HFFc6 (cell line): ENCODE measurements at regions not wholly inside any gene's neighbourhood (a gene's known extent, or its start where the extent isn't known, plus 50 kb on each side); places are given as distances from the start of the nearest gene placed in this dataset.

ENCODE experiments used
- DNase-seq: peaks from one replicate; pipeline ENCODE4 v3.0.0-alpha.2; 2018
- H3K27ac Mint-ChIP-seq: 2 replicates; pipeline ENCODE4 v1.8.0; 2020; ENCODE audit warnings: mild to moderate bottlenecking, mixed read lengths
- H3K27me3 Mint-ChIP-seq: 2 replicates; pipeline ENCODE4 v1.8.0; 2021; ENCODE audit warnings: mild to moderate bottlenecking, moderate library complexity, mixed read lengths; ENCODE audit not compliant: insufficient read depth
- H3K36me3 Mint-ChIP-seq: 2 replicates; pipeline ENCODE4 v1.8.0; 2021; ENCODE audit warnings: low read depth, mixed read lengths
- H3K4me1 Mint-ChIP-seq: 2 replicates; pipeline ENCODE4 v1.8.0; 2020; ENCODE audit warnings: low read depth, mixed read lengths
- H3K4me3 Mint-ChIP-seq: 2 replicates; pipeline ENCODE4 v1.8.0; 2020; ENCODE audit warnings: mild to moderate bottlenecking, moderate library complexity, mixed read lengths
- H3K9me3 Mint-ChIP-seq: 2 replicates; pipeline ENCODE4 v1.8.0; 2020; ENCODE audit warnings: mild to moderate bottlenecking, mixed read lengths
- CTCF ChIP-seq: fragments of 200-600 bp; sonication (generic); IDR thresholded peaks from 2 replicates; pipeline ENCODE4 v1.5.0; 2021; ENCODE audit warnings: antibody characterized with exemption, mild to moderate bottlenecking

- no peak overlapping the region for H3K4me3 Mint-ChIP-seq
- no peak for DNase-seq
- no peaks in the 10 kb centered on the region for H3K36me3 Mint-ChIP-seq
- no peaks in the 10 kb centered on the region for H3K4me1 Mint-ChIP-seq
- no peak for TF ChIP-seq CTCF
- no peak overlapping the region for H3K27ac Mint-ChIP-seq
- no peaks in the 10 kb centered on the region for H3K27me3 Mint-ChIP-seq
- peaks cover 62% of the 10 kb centered on the region for H3K9me3 Mint-ChIP-seq
These were observed 707.8 kb downstream of the UQCRFS1 start for GRCh38 chr19:28505134-28505533.

GRCh38 chr19:28504727-28505126, 708.2 kb downstream of the UQCRFS1 start:
- Mint-ChIP-seq H3K27me3 (no peaks in the 10 kb centered on the region), H3K4me1 (no peaks in the 10 kb centered on the region), H3K36me3 (no peaks in the 10 kb centered on the region), H3K27ac (no peak overlapping the region), H3K4me3 (no peak overlapping the region), H3K9me3 (peaks cover 62% of the 10 kb centered on the region)
- no peak for DNase-seq
- no peak for TF ChIP-seq CTCF

GRCh38 chr19:28504139-28504538, 708.8 kb downstream of the UQCRFS1 start:
- no peak for DNase-seq
- H3K4me1 Mint-ChIP-seq = no peaks in the 10 kb centered on the region
- H3K27me3 Mint-ChIP-seq = no peaks in the 10 kb centered on the region
- H3K36me3 Mint-ChIP-seq = no peaks in the 10 kb centered on the region
- TF ChIP-seq CTCF = no peak
- no peak overlapping the region for H3K4me3 Mint-ChIP-seq
- H3K27ac Mint-ChIP-seq = no peak overlapping the region
- peaks cover 58% of the 10 kb centered on the region for H3K9me3 Mint-ChIP-seq

GRCh38 chr19:28502879-28503734, 709.8 kb downstream of the UQCRFS1 start:
- Mint-ChIP-seq H3K27me3 (no peaks in the 10 kb centered on the region), H3K4me3 (no peak overlapping the region), H3K27ac (no peak overlapping the region), H3K9me3 (peaks cover 54% of the 10 kb centered on the region), H3K4me1 (no peaks in the 10 kb centered on the region), H3K36me3 (no peaks in the 10 kb centered on the region)
- TF ChIP-seq CTCF = no peak
- no peak for DNase-seq

- no peaks in the 10 kb centered on the region for H3K36me3 Mint-ChIP-seq
- DNase-seq = no peak
- no peaks in the 10 kb centered on the region for H3K4me1 Mint-ChIP-seq
- peaks cover 2% of the 10 kb centered on the region; the same call in 1 of the 2 replicates for H3K27me3 Mint-ChIP-seq
- no peak overlapping the region for H3K27ac Mint-ChIP-seq
- H3K9me3 Mint-ChIP-seq = peaks cover 64% of the 10 kb centered on the region
- TF ChIP-seq CTCF = no peak
- no peak overlapping the region for H3K4me3 Mint-ChIP-seq
These were observed 711.0 kb downstream of the UQCRFS1 start for GRCh38 chr19:28501976-28502375.
